Stimulated activated effector memory CD8-positive, alpha-beta T cell treated with anti-CD3 and anti-CD28 coated beads, Interleukin-12 subunit alpha, Interleukin-12 subunit beta, amount 100 ng/mL, for 72 hours (primary cell): ENCODE measurements at regions not wholly inside any gene's neighbourhood (a gene's known extent, or its start where the extent isn't known, plus 50 kb on each side); places are given as distances from the start of the nearest gene placed in this dataset.

Experiments used
- ATAC-seq: fragments of 150-1000 bp; cut with Tn5 transposase; 2 replicates; pipeline ENCODE4 v1.10.0; 2021
- DNase-seq, 2 donors: peaks; one replicate each; pipeline ENCODE4 v3.0.0; 2021 to 2022; ENCODE audit warnings: low spot score in 2 of 2
- H3K27ac Mint-ChIP-seq: one replicate; pipeline ENCODE4 v1.8.0; 2022; ENCODE audit warnings: mild to moderate bottlenecking, mixed read lengths
- H3K36me3 Mint-ChIP-seq: one replicate; pipeline ENCODE4 v1.8.0; 2022; ENCODE audit warnings: mild to moderate bottlenecking, mixed read lengths
- H3K4me1 Mint-ChIP-seq: one replicate; pipeline ENCODE4 v1.8.0; 2022; ENCODE audit warnings: mixed read lengths
- H3K4me3 Mint-ChIP-seq: one replicate; pipeline ENCODE4 v1.8.0; 2022; ENCODE audit warnings: mild to moderate bottlenecking, mixed read lengths
- H3K9me3 Mint-ChIP-seq: one replicate; pipeline ENCODE4 v1.8.0; 2022; ENCODE audit warnings: mixed read lengths

- ATAC-seq (no peak), DNase-seq (no peak)
- Mint-ChIP-seq H3K27ac (no peak overlapping the region), H3K4me1 (no peaks in the 10 kb centered on the region), H3K36me3 (no peaks in the 10 kb centered on the region), H3K4me3 (no peak overlapping the region), H3K9me3 (no peaks in the 10 kb centered on the region)
Observed at GRCh38 chr2:67208887-67209500, 188.1 kb upstream of the ETAA1 start.

GRCh38 chr2:67210430-67210829 lies 186.7 kb upstream of the ETAA1 start:
- no peaks in the 10 kb centered on the region for H3K36me3 Mint-ChIP-seq
- H3K4me3 Mint-ChIP-seq = no peak overlapping the region
- DNase-seq (no peak), ATAC-seq (no peak)
- H3K4me1 Mint-ChIP-seq = no peaks in the 10 kb centered on the region
- H3K9me3 Mint-ChIP-seq = no peaks in the 10 kb centered on the region
- H3K27ac Mint-ChIP-seq = no peak overlapping the region

DNA sequence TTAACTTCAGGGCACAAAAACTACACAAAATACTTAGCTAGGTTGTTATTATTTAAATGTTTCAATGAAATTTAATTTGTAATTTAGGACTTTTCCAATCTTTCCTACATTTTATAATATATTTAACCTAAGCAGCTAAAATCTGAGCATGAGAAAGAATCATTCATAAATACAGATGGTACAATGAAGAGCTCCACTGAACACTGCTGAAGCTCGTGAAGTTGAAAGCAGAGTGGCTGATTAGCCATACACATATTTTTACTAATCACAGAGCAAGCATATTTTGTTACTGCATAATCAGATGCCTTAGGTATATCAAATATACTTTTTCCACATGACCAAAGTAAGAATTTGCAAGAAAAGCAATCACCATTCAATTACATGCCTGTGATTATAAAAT lies 184.9 kb upstream of the ETAA1 start:
- H3K9me3 Mint-ChIP-seq = no peaks in the 10 kb centered on the region
- DNase-seq (no peak), ATAC-seq (no peak)
- H3K36me3 Mint-ChIP-seq = no peaks in the 10 kb centered on the region
- H3K27ac Mint-ChIP-seq = no peak overlapping the region
- no peaks in the 10 kb centered on the region for H3K4me1 Mint-ChIP-seq
- no peak overlapping the region for H3K4me3 Mint-ChIP-seq

- Mint-ChIP-seq H3K4me1 (no peaks in the 10 kb centered on the region), H3K9me3 (no peaks in the 10 kb centered on the region), H3K36me3 (no peaks in the 10 kb centered on the region), H3K4me3 (no peak overlapping the region), H3K27ac (no peak overlapping the region)
- no peak for ATAC-seq
- no peak for DNase-seq
Observed at GRCh38 chr2:67213270-67213670, 183.9 kb upstream of the ETAA1 start.

GRCh38 chr2:67213677-67214402 lies 183.3 kb upstream of the ETAA1 start:
- DNase-seq = no peak
- H3K36me3 Mint-ChIP-seq = no peaks in the 10 kb centered on the region
- ATAC-seq = no peak
- no peaks in the 10 kb centered on the region for H3K9me3 Mint-ChIP-seq
- no peak overlapping the region for H3K4me3 Mint-ChIP-seq
- no peaks in the 10 kb centered on the region for H3K4me1 Mint-ChIP-seq
- no peak overlapping the region for H3K27ac Mint-ChIP-seq

DNA sequence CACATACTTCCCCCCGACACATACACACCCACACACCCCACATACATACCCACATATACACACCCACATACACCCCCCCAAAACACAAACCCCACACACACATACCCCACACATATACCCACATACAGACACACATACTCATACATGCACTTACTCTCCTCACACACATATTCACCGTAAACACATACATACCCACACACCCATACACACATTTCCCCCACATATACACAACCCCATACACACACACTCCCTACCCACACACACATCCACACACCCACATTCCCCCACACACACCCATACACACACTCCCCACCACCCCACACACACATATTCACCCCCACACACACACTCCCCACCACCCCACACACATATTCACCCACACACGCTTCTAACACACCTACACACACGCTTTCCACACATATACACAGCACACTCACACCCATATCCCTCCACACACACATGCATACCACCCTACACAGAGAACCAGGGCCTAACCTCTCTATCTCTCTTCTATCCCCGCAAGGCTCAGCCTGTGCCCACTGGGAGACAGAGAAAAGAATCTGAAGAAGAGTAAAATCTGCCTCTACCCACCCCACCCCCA lies 182.4 kb upstream of the ETAA1 start:
- Mint-ChIP-seq H3K27ac (no peak overlapping the region), H3K9me3 (no peaks in the 10 kb centered on the region), H3K36me3 (no peaks in the 10 kb centered on the region), H3K4me1 (no peaks in the 10 kb centered on the region), H3K4me3 (no peak overlapping the region)
- ATAC-seq (no peak), DNase-seq (no peak)

DNA sequence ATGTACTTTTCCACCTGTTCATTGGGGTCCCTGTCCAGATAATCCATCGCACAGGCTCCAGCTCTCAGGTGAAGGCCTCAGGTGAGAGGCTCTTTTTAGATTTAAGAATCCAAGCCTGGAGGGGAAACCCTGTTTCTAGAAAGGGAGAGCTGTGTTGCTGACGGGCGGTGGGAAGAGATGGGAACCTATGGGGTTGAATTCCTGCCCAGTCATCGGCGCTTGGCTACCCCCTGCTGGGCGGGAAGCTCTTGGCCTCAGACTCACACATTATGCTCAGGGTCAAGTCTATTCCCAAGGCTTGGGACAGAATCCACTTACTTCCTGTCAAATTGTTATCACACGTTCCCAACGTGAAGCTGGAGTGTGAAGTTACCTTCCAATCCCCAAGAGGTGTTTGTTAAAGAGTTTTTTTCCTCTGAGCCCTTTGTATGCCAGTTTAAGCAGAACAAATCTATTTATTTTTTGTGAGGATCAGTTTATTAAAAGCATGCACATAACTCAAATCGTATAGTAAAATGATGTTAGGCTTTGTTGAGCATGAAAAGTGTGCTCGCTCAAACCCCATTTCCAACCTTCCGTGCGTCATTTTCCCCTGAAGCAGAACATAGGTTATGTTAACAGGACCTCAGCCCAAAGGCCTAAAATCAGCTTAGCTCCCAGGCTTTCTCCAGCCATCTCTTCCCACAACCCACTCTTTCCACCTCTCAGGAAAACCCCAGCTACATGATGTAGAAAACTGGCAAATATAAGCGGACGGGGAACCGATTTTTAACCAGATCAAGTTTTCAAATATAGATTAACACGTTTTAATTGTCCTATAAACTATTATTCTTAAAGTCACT lies 181.7 kb upstream of the ETAA1 start:
- DNase-seq (no peak), ATAC-seq (no peak)
- Mint-ChIP-seq H3K4me1 (no peaks in the 10 kb centered on the region), H3K9me3 (no peaks in the 10 kb centered on the region), H3K4me3 (no peak overlapping the region), H3K27ac (no peak overlapping the region), H3K36me3 (no peaks in the 10 kb centered on the region)

DNA sequence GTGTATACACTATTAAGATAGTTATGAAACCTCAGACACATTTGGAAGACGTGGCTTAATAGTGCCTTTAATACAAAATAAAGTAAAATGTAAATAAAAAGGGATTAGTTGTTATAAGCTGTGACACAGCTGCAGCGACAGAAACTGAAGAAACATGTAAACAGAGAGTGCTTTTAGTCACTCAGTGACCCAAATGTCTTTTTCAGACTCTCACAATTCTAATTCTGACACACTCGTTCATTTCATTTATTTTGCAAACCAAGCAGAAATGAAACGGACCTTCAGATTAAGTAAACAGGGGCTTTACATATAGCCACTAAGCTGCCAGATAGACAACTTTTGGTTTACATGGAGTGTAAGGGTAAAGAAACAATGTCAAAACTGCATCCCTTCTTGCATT lies 181.0 kb upstream of the ETAA1 start:
- Mint-ChIP-seq H3K9me3 (no peaks in the 10 kb centered on the region), H3K27ac (no peak overlapping the region), H3K36me3 (no peaks in the 10 kb centered on the region), H3K4me1 (no peaks in the 10 kb centered on the region), H3K4me3 (no peak overlapping the region)
- no peak for DNase-seq
- no peak for ATAC-seq

DNA sequence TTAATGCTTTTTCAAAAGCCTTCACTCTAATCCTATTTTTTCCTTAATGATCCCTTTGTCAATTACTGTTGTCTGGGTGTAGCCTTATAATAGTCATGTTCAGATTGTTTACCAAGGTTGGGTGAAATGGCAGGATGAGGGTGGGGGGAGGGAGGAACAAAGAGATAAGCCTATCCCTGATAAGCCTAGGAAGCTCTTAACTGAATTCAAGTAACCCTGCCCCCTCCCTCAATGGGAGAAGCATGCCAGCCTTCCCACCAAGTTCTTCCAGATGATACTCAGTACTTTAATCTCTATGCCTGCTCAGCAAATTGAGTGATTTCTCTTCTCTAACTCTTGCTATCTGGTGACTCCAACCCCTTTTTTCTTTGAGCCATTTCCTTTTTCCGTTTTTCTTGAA lies 180.3 kb upstream of the ETAA1 start:
- Mint-ChIP-seq H3K4me1 (no peaks in the 10 kb centered on the region), H3K4me3 (no peak overlapping the region), H3K27ac (no peak overlapping the region), H3K9me3 (no peaks in the 10 kb centered on the region), H3K36me3 (no peaks in the 10 kb centered on the region)
- ATAC-seq (no peak), DNase-seq (no peak)

DNA sequence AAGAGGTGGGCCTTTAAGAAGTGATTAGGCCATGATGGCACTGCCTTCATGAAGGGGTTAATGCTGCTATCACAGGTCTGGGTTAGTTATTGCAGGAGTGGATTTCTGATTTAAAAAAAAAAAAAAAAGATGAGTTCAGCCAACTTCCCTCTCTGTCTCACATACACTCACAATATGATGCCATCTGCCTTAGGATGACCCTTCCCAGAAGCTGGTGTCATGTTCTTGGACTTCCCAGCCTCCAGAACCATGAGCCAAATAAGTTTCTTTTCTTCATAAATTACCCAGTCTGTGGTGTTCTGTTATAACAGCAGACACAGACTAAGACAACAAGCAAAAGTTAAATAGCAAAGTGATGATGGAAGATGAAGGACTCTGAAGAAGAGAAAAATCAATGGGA lies 179.7 kb upstream of the ETAA1 start:
- H3K36me3 Mint-ChIP-seq = no peaks in the 10 kb centered on the region
- DNase-seq (no peak), ATAC-seq (no peak)
- H3K4me3 Mint-ChIP-seq = no peak overlapping the region
- H3K9me3 Mint-ChIP-seq = no peaks in the 10 kb centered on the region
- no peaks in the 10 kb centered on the region for H3K4me1 Mint-ChIP-seq
- no peak overlapping the region for H3K27ac Mint-ChIP-seq

DNA sequence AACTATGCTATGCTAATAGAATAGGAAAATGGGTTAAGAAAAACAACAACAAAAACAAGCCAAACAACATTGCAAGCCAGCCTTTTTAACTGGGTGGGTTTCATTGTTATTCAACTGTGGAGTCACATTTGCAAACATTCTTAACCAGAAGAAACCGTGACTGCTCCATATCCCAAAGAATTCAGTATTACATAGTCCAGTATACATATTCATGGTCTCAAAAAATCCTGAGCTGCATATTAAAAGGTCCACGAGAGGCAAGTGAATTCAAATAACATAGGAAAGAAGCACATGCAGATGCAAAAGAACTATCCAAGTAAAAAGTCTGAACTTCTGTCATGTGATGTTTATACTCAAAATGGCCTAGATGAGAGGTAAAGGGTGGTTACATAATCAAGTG lies 179.1 kb upstream of the ETAA1 start:
- Mint-ChIP-seq H3K4me1 (no peaks in the 10 kb centered on the region), H3K36me3 (no peaks in the 10 kb centered on the region), H3K9me3 (no peaks in the 10 kb centered on the region), H3K27ac (no peak overlapping the region), H3K4me3 (no peak overlapping the region)
- ATAC-seq = no peak
- DNase-seq = no peak

- ATAC-seq (no peak), DNase-seq (no peak)
- no peak overlapping the region for H3K27ac Mint-ChIP-seq
- no peaks in the 10 kb centered on the region for H3K9me3 Mint-ChIP-seq
- H3K4me1 Mint-ChIP-seq = no peaks in the 10 kb centered on the region
- no peak overlapping the region for H3K4me3 Mint-ChIP-seq
- no peaks in the 10 kb centered on the region for H3K36me3 Mint-ChIP-seq
Observed at GRCh38 chr2:67219651-67220050, 177.5 kb upstream of the ETAA1 start.

GRCh38 chr2:67221266-67221665 lies 175.9 kb upstream of the ETAA1 start:
- H3K4me3 Mint-ChIP-seq = no peak overlapping the region
- DNase-seq = no peak
- no peak for ATAC-seq
- no peaks in the 10 kb centered on the region for H3K4me1 Mint-ChIP-seq
- H3K36me3 Mint-ChIP-seq = no peaks in the 10 kb centered on the region
- H3K9me3 Mint-ChIP-seq = no peaks in the 10 kb centered on the region
- no peak overlapping the region for H3K27ac Mint-ChIP-seq

DNA sequence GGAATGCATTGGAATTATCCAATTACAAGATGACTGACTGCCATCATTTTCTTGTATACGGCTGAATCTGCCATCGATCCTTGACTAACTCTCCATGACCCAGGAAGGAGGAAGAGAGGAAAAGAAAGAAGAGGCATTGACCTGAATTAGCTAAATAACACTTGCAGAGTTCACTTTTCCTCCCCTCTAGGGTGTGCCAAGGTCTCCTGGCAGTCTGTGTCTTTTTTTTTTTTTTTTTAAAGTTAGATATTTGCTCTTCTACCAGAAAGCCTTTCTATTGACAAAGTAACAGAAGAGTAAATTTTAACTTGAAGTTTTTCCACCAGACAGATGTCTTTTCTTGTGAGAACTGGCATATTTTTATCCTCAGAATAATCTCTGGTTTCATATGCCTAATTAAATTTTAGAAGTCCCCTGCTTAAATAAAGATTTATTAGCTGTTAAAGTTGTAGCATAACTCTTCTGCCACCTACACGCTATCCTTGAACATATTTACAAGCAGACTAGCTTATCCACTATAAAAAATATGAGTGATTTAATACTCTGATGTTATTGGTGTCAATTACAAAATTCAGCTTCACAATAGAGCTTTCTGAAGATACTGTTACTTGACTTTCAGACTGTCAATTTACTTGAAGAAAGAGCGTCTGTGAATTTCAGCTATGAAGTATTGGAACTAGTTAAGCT lies 171.7 kb upstream of the ETAA1 start:
- Mint-ChIP-seq H3K4me1 (no peaks in the 10 kb centered on the region), H3K4me3 (no peak overlapping the region), H3K9me3 (peaks cover 5% of the 10 kb centered on the region), H3K36me3 (no peaks in the 10 kb centered on the region), H3K27ac (no peak overlapping the region)
- ATAC-seq = no peak
- DNase-seq = no peak

- DNase-seq (no peak), ATAC-seq (no peak)
- peaks cover 5% of the 10 kb centered on the region for H3K9me3 Mint-ChIP-seq
- H3K36me3 Mint-ChIP-seq = no peaks in the 10 kb centered on the region
- no peak overlapping the region for H3K4me3 Mint-ChIP-seq
- no peaks in the 10 kb centered on the region for H3K4me1 Mint-ChIP-seq
- no peak overlapping the region for H3K27ac Mint-ChIP-seq
Observed at GRCh38 chr2:67229706-67230105, 167.4 kb upstream of the ETAA1 start.
